ENCODE measurements at regions not wholly inside any gene's neighbourhood (a gene's known extent, or its start where the extent isn't known, plus 50 kb on each side); places are given as distances from the start of the nearest gene placed in this dataset.

DNA sequence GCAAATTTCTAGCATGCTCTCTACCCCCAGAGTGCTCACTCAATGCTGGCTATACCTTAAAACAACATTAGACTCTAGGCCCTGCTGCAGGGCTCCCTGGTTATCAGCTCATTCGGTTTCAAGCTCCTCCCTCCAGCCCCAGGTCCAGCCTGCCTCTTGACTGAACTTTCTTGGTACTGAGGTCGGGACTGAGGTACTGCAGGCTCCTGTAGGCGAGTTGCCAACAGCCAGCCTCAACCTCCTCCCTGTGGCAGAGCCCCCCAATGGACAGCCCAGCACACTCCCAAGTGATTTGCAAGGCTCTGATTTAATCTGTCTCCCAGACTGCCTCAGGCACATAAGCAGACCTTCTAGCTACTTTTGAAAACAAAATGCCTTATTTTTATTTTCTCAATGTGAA lies 73.6 kb upstream of the EIF3M start:
- WGBS, 2 donors = 29 to 42% methylated on average over 3 of the region's 3 CpGs
- Histone ChIP-seq H3K36me3 (no peaks in the 10 kb centered on the region), H3K4me1 (no peaks in the 10 kb centered on the region), H3K4me3 (no peak overlapping the region), H3K9me3 (no peaks in the 10 kb centered on the region), H3K27me3 (no peaks in the 10 kb centered on the region), H3K27ac (no peak overlapping the region)
- intact Hi-C loops (cut with DNase I) = no loop called here
- DNase-seq (no peak), FAIRE-seq (no peak), ATAC-seq (no peak)
- TF ChIP-seq, protein P1, sequence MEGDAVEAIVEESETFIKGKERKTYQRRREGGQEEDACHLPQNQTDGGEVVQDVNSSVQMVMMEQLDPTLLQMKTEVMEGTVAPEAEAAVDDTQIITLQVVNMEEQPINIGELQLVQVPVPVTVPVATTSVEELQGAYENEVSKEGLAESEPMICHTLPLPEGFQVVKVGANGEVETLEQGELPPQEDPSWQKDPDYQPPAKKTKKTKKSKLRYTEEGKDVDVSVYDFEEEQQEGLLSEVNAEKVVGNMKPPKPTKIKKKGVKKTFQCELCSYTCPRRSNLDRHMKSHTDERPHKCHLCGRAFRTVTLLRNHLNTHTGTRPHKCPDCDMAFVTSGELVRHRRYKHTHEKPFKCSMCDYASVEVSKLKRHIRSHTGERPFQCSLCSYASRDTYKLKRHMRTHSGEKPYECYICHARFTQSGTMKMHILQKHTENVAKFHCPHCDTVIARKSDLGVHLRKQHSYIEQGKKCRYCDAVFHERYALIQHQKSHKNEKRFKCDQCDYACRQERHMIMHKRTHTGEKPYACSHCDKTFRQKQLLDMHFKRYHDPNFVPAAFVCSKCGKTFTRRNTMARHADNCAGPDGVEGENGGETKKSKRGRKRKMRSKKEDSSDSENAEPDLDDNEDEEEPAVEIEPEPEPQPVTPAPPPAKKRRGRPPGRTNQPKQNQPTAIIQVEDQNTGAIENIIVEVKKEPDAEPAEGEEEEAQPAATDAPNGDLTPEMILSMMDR (IDR thresholded peaks at IDR 0.05) = no peak

DNA sequence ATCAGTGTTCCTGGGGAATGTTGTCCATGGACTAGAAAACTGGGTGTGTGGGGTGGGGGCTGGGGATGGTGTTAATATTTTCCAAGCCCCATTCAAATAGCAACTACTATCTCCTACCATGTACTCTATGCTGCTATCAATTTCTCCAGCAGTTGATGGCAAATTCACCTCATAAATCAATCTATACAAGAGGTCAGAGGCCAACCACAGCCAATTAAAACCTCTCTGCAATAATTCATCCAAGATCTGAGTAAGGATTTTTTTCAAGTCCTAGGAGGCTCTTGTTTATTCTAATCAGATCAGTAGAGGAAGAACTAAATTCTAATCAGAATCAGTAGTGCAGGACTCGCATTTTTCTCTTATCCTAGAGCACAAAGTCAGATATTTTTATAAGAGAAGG lies 73.4 kb upstream of the WT1 start:
- H3K4me3 ChIP-seq = no peak overlapping the region
- DNase-seq (no peak), FAIRE-seq (no peak), ATAC-seq (no peak)
- H3K27ac ChIP-seq = no peak overlapping the region
- H3K4me1 ChIP-seq = no peaks in the 10 kb centered on the region
- H3K9me3 ChIP-seq = no peaks in the 10 kb centered on the region
- H3K27me3 ChIP-seq = no peaks in the 10 kb centered on the region
- 54 to 78% methylated on average over 1 of the region's 1 CpG for WGBS, 2 donors
- no peaks in the 10 kb centered on the region for H3K36me3 ChIP-seq
- TF ChIP-seq, protein P1 (IDR thresholded peaks at IDR 0.05) = no peak
- intact Hi-C loops (cut with DNase I) = no loop called here

DNA sequence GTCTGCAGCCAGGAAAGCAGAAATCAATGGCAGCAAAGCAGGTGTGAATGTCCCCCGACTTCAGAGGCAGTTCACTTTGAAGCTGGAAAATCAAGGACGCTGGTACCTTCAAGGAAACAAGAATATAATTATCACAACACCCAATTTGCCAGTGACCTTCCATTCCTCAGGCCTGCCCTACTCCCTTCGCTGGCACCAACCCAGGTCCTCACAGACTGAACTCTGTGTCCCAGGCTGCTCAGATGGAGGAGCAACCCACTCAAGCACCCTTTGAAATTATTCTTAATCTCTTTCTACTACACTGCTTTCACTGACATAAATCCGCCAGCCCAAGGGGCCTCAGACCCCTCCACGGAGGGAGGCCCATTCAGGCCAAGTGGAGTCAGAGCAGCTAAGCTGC lies 64.7 kb upstream of the WT1 start:
- no peaks in the 10 kb centered on the region for H3K9me3 ChIP-seq
- no peak for DNase-seq
- H3K4me1 ChIP-seq = peaks cover 0 to 6% (median 0%) of the 10 kb centered on the region in 3 donors
- 46 to 51% methylated on average over 5 of the region's 5 CpGs for WGBS, 2 donors
- intact Hi-C loops (cut with DNase I) = no loop called here
- no peak for FAIRE-seq
- no peak overlapping the region for H3K27ac ChIP-seq
- ATAC-seq = peak in 1 of 4 donors; percentile 41
- TF ChIP-seq, protein P1 (IDR thresholded peaks at IDR 0.05) = no peak
- no peaks in the 10 kb centered on the region for H3K36me3 ChIP-seq
- no peak overlapping the region for H3K4me3 ChIP-seq
- H3K27me3 ChIP-seq = no peaks in the 10 kb centered on the region

DNA sequence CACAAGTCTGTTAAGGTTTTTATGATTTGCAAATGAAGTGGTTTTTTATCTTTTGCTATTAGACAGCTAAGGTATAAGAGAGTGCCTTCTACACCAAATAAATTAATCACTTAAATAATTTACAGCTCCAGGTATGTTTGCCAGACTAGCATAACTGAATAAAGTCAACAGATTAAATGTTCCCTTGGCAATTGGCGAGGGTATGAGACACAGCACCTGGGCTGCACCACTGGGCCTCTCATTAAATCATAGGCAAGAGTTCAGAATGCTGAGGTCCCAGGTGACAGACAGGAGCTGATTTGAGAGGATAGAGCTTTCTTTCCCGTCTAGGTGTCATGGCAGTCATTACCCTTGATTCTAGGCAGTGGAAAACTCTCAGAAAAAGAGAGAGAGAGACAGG lies 62.6 kb upstream of the WT1 start:
- H3K27me3 ChIP-seq = no peaks in the 10 kb centered on the region
- H3K9me3 ChIP-seq = no peaks in the 10 kb centered on the region
- WGBS, 2 donors = 11 to 12% methylated on average over 2 of the region's 2 CpGs
- intact Hi-C loops (cut with DNase I) = no loop called here
- peaks cover 0 to 17% (median 8%) of the 10 kb centered on the region in 3 donors for H3K4me1 ChIP-seq
- H3K36me3 ChIP-seq = no peaks in the 10 kb centered on the region
- no peak overlapping the region for H3K27ac ChIP-seq
- peak in 3 of 4 donors; percentile 38 to 81 (median 74) for ATAC-seq
- TF ChIP-seq, protein P1 (IDR thresholded peaks at IDR 0.05) = no peak
- no peak overlapping the region for H3K4me3 ChIP-seq
- no peak for FAIRE-seq
- DNase-seq = no peak

DNA sequence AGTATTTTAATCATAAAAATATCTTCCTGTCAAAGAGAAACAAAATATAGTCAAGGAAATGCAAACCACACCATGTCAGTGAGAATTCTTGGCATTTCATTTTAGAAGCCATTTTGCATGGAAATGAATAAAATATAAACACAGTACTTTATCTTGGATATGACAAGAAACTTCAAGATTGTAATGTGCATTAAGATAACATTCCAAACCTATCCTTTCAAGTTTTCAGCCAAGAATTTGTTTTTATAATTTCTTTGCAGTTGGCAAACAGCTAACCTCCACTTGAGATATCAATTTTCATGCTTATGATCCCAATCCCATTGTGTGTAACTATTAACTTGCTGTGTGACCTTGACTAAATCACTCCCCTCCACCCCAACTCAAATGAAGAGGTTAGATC lies 59.3 kb upstream of the WT1 start:
- Histone ChIP-seq H3K27ac (no peak overlapping the region), H3K4me3 (no peak overlapping the region), H3K27me3 (no peaks in the 10 kb centered on the region), H3K36me3 (no peaks in the 10 kb centered on the region), H3K9me3 (no peaks in the 10 kb centered on the region), H3K4me1 (peaks cover 0 to 17% (median 8%) of the 10 kb centered on the region in 3 donors)
- intact Hi-C loops (cut with DNase I) = no loop called here
- no peak for FAIRE-seq
- peak in 2 of 4 donors; percentile 20 to 62 for ATAC-seq
- TF ChIP-seq, protein P1 (IDR thresholded peaks at IDR 0.05) = no peak
- DNase-seq = no peak
